ENCODE measurements at regions not wholly inside any gene's neighbourhood (a gene's known extent, or its start where the extent isn't known, plus 50 kb on each side); places are given as distances from the start of the nearest gene placed in this dataset.

- DNase-seq: no peak
Observed at GRCh38 chr4:158007566-158007965, 165.3 kb downstream of the GASK1B start.

- no peak for DNase-seq
Observed at GRCh38 chr4:158006990-158007389, 165.8 kb downstream of the GASK1B start.

GRCh38 chr4:158005021-158005420 lies 167.8 kb downstream of the GASK1B start:
- DNase-seq: no peak

- no peak for DNase-seq
Observed at GRCh38 chr4:158004101-158004500, 168.7 kb downstream of the GASK1B start.

GRCh38 chr4:158003212-158003611 lies 169.6 kb downstream of the GASK1B start:
- DNase-seq: no peak

- no peak for DNase-seq
Observed at GRCh38 chr4:158002173-158002572, 170.7 kb downstream of the GASK1B start.

- DNase-seq: no peak
Observed at GRCh38 chr4:158001756-158002155, 171.1 kb downstream of the GASK1B start.

- DNase-seq: no peak
Observed at GRCh38 chr4:157999723-158000122, 173.1 kb downstream of the GASK1B start.

GRCh38 chr4:157997296-157997695 lies 175.5 kb downstream of the GASK1B start:
- DNase-seq: no peak

GRCh38 chr4:157996061-157997028 lies 176.5 kb downstream of the GASK1B start:
- no peak for DNase-seq

- DNase-seq: no peak
Observed at GRCh38 chr4:157994863-157995262, 178.0 kb downstream of the GASK1B start.

- no peak for DNase-seq
Observed at GRCh38 chr4:157992948-157993839, 179.6 kb downstream of the GASK1B start.

GRCh38 chr4:157992038-157992705 lies 180.7 kb downstream of the GASK1B start:
- peak; percentile 92 for DNase-seq

GRCh38 chr4:157988641-157989040 lies 184.2 kb downstream of the GASK1B start:
- no peak for DNase-seq

GRCh38 chr4:157984285-157984911 lies 188.4 kb downstream of the GASK1B start:
- DNase-seq: no peak

- DNase-seq: no peak
Observed at GRCh38 chr4:157983300-157983699, 189.5 kb downstream of the GASK1B start.

- DNase-seq: no peak
Observed at GRCh38 chr4:157980158-157980557, 192.7 kb downstream of the GASK1B start.

GRCh38 chr4:157978680-157979361 lies 194.0 kb downstream of the GASK1B start:
- DNase-seq: peak; percentile 93

- DNase-seq: no peak
Observed at GRCh38 chr4:157977086-157977485, 195.7 kb downstream of the GASK1B start.

- no peak for DNase-seq
Observed at GRCh38 chr4:157973297-157973696, 199.5 kb downstream of the GASK1B start.

- DNase-seq: no peak
Observed at GRCh38 chr4:157964463-157964862, 208.4 kb downstream of the GASK1B start.
